Left renal pelvis (tissue), 4 donors: ENCODE measurements at regions not wholly inside any gene's neighbourhood (a gene's known extent, or its start where the extent isn't known, plus 50 kb on each side); places are given as distances from the start of the nearest gene placed in this dataset.
"Not testable (repeated sequence)": the region's sequence is repeated elsewhere in the genome, so short reads cannot be mapped to it uniquely, and the experiment has no call there.

Source experiments
- DNase-seq, 4 donors: peaks; one replicate each; pipeline ENCODE4 v3.0.0-alpha.2; 2013; ENCODE audit warnings: low read depth in 4 of 4, low spot score in 3 of 4

- DNase-seq = no peak
These were observed 107.9 kb upstream of the ATL2 start for GRCh38 chr2:38484957-38485356.

- DNase-seq = no peak
These were observed 106.9 kb upstream of the ATL2 start for GRCh38 chr2:38483776-38484501.

GRCh38 chr2:38482710-38483109 is 105.6 kb upstream of the ATL2 start:
- DNase-seq = not testable (repeated sequence)

- no peak for DNase-seq
These were observed 103.5 kb upstream of the ATL2 start for GRCh38 chr2:38480617-38481016.

GRCh38 chr2:38477006-38477405 is 99.9 kb upstream of the ATL2 start:
- no peak for DNase-seq

GRCh38 chr2:38475567-38475881 is 98.5 kb upstream of the ATL2 start:
- DNase-seq = no peak

GRCh38 chr2:38474715-38475566 is 97.9 kb upstream of the ATL2 start:
- DNase-seq = no peak

GRCh38 chr2:38474021-38474456 is 97.0 kb upstream of the ATL2 start:
- DNase-seq = no peak

GRCh38 chr2:38473333-38474005 is 96.4 kb upstream of the ATL2 start:
- no peak for DNase-seq

GRCh38 chr2:38470115-38470514 is 93.0 kb upstream of the ATL2 start:
- no peak for DNase-seq

GRCh38 chr2:38467768-38468455 is 90.8 kb upstream of the ATL2 start:
- no peak for DNase-seq

GRCh38 chr2:38466876-38467767 is 90.0 kb upstream of the ATL2 start:
- DNase-seq = no peak

- no peak for DNase-seq
These were observed 89.3 kb upstream of the ATL2 start for GRCh38 chr2:38466409-38466808.

- DNase-seq = no peak
These were observed 88.7 kb upstream of the ATL2 start for GRCh38 chr2:38465789-38466127.

GRCh38 chr2:38464971-38465788 is 88.1 kb upstream of the ATL2 start:
- DNase-seq = no peak

- no peak for DNase-seq
These were observed 86.7 kb upstream of the ATL2 start for GRCh38 chr2:38463752-38464151.

GRCh38 chr2:38462121-38462661 is 85.1 kb upstream of the ATL2 start:
- DNase-seq = no peak

GRCh38 chr2:38461470-38461869 is 84.4 kb upstream of the ATL2 start:
- no peak for DNase-seq

GRCh38 chr2:38460313-38460712 is 83.2 kb upstream of the ATL2 start:
- DNase-seq = no peak
